Left forelimb (tissue), 1 donor: ENCODE measurements at regions not wholly inside any gene's neighbourhood (a gene's known extent, or its start where the extent isn't known, plus 50 kb on each side); places are given as distances from the start of the nearest gene placed in this dataset.

Source experiments
- DNase-seq: peaks from one replicate; pipeline ENCODE4 v3.0.0-alpha.2; 2018; ENCODE audit warnings: low spot score

DNA sequence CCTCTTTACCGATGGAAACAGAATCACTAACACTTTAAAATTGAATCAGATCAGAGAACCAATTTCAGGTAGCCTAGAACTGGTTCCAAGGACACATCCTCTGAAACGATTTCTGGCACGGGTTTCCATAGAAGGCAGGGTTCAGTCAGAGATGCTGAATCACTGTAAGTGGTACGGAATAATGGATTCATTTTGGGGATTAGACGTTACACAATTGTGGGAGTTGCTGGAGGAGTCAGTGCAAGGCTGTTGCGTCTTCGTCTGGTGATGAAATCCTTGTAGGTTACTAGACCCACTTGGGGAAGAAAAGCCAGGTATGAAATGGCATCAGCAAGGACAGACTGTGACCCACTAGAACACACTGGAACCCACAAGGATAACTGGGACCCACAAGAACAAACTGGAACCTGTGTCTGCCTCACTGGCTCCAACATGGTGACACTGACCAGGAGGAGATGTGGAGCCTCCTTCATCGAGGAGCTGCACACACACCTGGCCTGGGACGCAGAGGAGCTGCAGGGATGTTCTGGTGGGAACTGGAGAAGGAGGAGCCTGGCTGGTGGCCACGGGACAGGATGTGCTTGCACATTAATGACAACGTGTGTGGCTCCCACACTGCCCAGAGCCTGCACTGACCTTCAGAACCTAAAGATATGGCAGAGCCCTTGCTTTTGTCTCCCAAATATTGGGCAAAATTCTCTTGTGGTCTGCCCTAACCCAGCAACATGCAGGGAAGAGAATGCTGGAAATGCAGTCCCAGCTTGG lies 105.1 kb downstream of the TRAPPC11 start:
- DNase-seq, result no peak

- no peak for DNase-seq
Observed at GRCh38 chr4:183765251-183765911, 106.3 kb downstream of the TRAPPC11 start.

DNA sequence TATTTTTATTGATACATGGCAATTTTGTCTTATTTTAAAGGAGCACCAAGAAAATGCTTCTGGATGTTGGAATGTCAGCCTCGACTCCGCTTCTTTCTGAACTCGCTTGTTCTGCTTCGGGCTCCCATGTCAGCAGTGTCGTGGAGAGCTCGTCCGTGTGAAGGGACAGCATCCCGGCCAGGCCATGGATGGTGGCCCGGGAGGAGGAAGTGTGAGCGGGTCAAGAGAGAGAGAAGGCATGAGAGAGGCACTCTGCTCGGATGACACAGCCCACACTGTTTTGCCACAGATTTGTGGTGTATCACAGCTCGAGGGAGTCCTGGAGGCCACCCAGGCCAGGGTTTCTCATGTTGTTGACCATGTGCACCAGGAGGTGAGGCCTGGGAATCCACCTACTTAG lies 107.0 kb downstream of the TRAPPC11 start:
- no peak for DNase-seq

DNA sequence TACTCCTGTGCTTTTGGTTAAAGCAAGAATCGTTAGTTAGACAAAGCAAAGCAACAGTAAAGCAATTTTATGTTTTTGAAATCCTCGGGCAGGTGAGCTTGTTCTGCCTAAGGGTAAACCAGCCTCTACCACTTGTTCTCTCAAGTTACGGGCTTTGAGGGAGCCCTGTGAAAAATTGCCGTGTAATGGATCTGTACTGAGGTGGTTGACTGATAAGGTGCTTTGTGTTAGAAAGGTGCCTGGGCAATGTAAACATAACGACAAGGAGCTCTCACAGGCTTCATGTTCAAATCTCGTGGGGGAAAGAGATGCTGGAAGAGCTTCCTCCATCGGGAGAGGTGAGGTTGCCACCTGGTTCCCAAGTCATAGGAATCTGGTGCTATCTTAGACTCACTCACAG lies 111.8 kb downstream of the TRAPPC11 start:
- DNase-seq, result no peak

DNA sequence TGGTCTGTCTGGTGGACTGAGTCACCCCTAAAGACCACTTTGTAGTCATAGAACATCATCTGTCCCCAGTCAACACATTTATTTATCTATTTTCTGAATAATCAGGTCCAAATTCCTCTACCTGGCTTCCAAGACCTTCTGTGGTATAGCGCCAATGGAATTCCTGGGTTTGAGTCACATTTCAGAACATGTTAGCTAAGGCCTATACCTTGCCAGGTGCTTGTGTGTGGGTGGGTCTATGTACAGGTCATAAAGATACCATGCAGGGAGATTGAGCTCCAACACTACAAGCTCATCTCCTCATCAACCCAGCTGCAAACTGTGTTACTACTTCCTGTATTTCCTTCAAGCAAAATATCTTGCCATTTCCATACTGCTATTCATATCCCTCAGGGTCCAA lies 113.3 kb downstream of the TRAPPC11 start:
- DNase-seq, result no peak

DNA sequence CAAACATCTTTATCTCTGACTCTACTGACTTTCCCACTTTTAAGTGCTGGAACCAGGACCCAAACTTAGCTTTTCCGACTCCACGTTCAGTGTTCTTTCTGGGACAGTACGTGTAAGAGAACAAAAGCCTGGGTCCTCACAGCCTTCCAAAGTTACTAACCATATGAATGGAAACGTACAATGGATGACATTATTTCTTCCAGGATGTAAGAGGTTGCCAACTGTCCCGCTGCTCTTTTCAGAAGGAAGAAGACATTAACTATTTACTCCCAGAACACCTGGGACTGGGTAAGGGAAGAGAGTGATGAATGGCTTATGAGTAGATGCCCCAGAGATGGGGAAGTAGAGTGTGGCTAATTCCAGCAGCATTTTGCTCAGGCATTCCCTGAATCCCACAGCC lies 114.7 kb downstream of the TRAPPC11 start:
- DNase-seq, result no peak

DNA sequence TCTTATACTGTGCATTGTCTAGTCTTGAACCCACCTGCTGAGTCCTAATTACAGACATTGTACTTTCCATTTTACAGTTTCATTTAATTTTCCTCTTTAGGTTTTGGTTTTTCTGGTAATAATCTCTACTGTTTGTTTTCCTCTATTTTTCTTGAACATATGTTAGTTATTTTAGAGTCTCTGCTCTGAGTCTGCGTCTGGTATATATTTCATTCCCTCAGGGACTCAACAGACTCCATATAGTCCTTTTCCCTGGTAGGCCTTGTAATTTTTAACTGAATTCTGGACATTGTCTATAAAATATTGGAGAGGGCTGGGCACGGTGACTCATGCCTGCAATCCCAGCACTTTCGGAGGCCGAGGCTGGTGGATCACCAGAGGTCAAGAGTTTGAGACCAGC lies 121.8 kb upstream of the STOX2 start:
- DNase-seq, result no peak

GRCh38 chr4:183783991-183784553 lies 121.0 kb upstream of the STOX2 start:
- no peak for DNase-seq

- DNase-seq, result no peak
Observed at GRCh38 chr4:183788308-183788905, 116.7 kb upstream of the STOX2 start.

DNA sequence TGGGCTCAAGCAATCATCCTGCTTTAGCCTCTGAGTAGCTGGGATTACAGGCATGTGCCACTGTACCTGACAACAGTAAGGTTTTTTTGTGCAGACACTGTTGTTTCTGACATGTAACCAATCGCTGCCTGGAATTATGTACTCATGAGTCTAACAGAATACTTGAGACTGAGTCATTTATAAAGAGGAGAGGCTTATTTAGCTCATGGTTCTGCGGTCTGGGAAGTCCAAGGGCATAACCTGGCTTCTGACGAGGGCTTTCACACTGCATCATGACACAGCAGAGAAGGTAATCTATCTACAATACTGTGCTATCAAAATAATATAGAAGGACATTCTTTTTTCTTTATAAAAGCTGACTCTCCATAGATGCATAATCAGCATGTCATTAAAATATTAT lies 115.5 kb upstream of the STOX2 start:
- no peak for DNase-seq

GRCh38 chr4:183790661-183791060 lies 114.4 kb upstream of the STOX2 start:
- DNase-seq, result no peak

- DNase-seq, result no peak
Observed at GRCh38 chr4:183797011-183797444, 108.1 kb upstream of the STOX2 start.

DNA sequence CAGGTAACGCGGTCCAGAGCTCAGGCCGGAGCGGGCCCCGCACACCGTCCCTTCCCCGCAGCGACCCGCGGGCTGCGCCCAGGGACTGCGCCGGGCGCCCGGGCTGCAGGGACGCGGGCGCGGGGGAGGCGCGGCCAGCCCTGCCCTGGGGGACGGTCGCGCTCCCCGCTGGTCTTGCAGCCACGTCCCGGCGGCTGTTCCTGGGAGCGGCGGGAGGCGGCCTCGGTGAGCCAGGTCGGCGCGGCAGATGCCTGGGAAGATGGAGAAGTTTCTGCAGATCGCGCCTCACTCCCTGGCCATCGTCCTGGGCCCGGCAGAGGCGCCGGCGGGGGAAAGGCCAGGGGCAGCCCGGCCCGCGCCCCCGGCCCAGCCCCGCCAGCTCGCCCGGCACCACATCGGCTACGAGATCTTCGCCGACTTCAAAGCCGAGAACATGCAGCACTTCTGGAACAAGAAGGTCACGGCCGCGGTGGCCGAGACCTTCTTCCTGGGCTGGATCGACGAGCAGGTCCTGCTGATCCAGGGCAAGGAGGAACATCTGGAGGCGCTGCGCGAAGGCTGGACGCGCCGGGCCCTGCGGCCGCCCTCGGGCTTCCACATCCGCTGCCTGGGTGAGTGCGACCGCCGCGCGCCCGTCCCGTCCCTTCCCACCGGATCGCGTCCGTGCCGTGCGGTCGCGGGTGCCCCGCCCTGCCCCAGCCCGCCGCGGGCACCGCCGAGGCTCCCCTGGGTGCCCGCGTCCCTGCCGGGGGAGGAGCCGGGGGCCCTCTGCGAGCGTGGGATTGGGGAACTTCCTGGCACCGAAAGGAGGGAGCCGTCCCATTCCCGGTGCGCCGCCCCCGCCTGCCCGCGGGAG lies 107.4 kb upstream of the STOX2 start:
- DNase-seq, result peak; percentile 76

- DNase-seq, result no peak
Observed at GRCh38 chr4:183798301-183799253, 106.5 kb upstream of the STOX2 start.

DNA sequence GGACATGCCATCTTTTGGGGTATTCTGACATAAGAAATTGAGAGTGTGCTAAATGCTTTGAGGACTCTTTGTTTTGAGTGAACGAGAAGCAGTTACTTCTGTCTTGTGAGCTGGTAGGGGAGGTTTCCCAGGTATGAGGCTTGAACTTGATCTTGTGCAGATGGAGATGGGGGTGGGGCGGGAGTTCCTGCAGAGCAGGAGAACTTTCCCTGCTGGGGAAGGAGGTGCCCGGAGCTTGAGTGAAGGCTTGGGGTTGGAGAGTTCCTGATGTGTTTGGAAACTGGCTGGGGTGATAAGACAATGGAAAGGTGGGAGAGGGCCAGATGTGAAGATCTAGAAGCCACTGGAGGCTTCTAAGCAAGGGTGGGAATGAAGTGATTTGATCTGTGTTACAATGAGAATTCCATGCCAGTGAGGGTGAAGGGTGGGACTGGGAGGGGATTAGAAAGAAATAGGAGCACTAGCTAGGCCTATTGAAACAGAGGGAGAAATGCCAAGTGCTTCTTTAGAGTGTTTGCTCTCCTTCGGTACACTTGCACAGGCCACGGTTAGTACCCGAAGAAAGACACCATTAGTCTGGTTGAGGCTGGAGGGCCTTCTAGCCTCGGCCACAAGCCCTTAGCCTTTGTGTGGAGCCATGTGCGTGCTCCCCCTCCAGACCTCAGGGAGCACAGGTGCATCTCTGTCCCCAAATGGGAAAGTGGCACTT lies 103.5 kb upstream of the STOX2 start:
- no peak for DNase-seq

DNA sequence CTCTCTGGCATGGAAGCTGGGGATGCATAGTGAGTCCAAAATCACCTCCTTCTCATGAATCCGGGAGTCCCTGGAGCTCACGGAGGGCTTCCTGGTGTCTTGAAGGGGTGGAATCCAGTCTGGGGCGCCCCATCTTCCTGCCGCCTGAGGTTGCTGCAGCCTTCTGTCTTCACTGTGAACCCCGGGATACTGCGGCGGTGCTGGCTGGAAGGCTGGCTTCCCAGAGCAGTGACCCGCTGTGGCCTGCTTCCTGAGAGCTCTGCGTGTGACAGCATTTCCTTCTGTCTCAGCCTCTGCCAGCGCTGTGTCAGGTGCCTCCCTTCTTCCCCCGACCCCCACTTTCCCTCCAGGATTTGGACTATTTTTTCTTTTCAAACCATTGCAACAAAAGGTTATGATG lies 98.8 kb upstream of the STOX2 start:
- no peak for DNase-seq

- no peak for DNase-seq
Observed at GRCh38 chr4:183807420-183808096, 97.5 kb upstream of the STOX2 start.

DNA sequence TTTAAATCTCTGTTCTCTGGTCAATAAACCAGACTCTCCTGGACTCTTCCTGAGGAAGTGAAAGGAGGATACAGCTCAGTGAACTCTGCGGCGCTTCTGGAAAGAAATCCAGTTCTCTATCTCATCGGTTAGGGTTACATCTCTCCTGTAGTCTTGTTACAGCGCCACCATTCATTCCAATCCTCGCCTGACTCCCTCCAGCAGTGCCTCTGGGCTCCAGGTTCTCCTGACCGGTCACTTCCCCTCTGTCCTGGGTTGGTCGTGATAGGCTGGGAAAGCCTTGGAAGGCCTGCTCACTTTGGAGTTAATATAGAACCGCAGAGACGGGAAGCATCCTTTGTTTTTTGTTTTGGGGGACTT lies 97.0 kb upstream of the STOX2 start:
- no peak for DNase-seq

DNA sequence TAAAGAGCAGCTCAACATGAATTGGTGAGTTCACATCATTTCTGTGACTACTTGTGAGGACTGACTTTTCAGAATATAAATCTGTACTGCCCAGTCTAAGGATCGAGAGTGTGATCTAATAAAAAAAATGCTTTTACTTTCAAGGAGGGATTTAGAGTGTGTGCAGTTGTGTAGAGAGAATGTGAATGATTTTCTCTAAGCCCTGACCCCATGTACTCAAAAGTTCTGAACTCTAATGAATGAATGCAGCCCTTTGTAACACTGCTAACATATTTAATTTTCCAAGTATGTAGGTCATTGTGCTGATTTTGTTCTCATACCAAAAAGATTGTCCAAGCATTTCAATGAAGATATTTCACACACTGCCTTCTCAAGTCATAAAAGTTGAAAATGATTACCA lies 92.5 kb upstream of the STOX2 start:
- no peak for DNase-seq

DNA sequence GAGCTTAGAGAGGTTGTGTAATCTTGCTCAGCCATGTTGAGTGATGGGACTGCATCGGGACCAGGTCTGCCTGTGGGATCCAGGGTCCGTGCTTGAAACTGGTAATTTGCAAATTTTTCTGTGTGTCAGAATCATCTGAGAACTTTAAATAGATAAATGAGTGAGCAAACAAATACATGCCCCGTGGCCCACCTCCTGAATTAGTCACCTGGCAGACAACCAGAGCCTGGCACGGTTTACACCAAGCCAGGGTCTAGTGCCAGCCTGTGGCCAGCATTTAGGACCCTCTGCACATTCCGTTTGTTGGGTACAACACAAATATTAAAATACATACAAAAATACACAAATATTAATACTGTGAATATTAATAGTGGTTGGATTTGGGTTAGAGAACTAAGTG lies 90.6 kb upstream of the STOX2 start:
- no peak for DNase-seq
